K562 (cell line): ENCODE measurements at regions not wholly inside any gene's neighbourhood (a gene's known extent, or its start where the extent isn't known, plus 50 kb on each side); places are given as distances from the start of the nearest gene placed in this dataset.

Experiments
- ATAC-seq: fragments of 200-7000 bp; cut with Tn5 transposase; 3 replicates; pipeline ENCODE4 v1.9.1; 2020; ENCODE audit warnings: moderate library complexity
- BruUV-seq: library from RNA; stranded (reverse); fragments of 400-500 nt; replicated peaks from 2 replicates; lab custom pipeline; 2021; lab: Mats Ljungman, UMichigan
- CTCF ChIA-PET: fragments of 300-600 bp; formaldehyde crosslinking; extraction: SDS; loops from one replicate; lab custom pipeline; 2021; ENCODE audit warnings: low intra/inter-chr PET ratio; lab: Yijun Ruan, JAX
- POLR2A ChIA-PET: fragments of 300-600, 350-650 bp; sonication (Branson Sonifier 250); formaldehyde crosslinking; extraction: SDS; loops from one replicate; lab custom pipeline; 2021; ENCODE audit warnings: antibody characterized with exemption, inconsistent platforms; lab: Yijun Ruan, JAX
- DNase-seq, 4 experiments: peaks; one replicate each; pipeline versions ENCODE4 v3.0.0 to v3.0.0-alpha.2; 2011 to 2018; ENCODE audit warnings: low spot score in 3 of 4, mixed read lengths in 3 of 4; ENCODE audit errors: extremely low read depth in 1 of 4
- FAIRE-seq: peaks from 2 replicates; lab custom pipeline; 2011; peaks lifted over from hg19 to GRCh38; lab: Jason Lieb, UNC
- H2AFZ ChIP-seq: 2 replicates; pipeline ENCODE4 v1.6.0; 2011; ENCODE audit warnings: low read depth, low read length, control low read depth, inconsistent platforms
- H3K27ac ChIP-seq: fragments of 200-600 bp; 3 replicates; pipeline ENCODE4 v1.8.0; 2011; ENCODE audit warnings: low read depth, mild to moderate bottlenecking, control low read depth, inconsistent platforms, low read length, moderate library complexity, mixed read lengths; ENCODE audit errors: extremely low read depth
- H3K27me3 ChIP-seq, 2 experiments: fragments of 300-600 bp in 1 of 2; 2 replicates in 1 of 2; 3 replicates in 1 of 2; pipeline versions ENCODE4 v1.6.0 to v1.8.0; 2011; ENCODE audit warnings: inconsistent platforms in 2 of 2, low read length in 2 of 2, mild to moderate bottlenecking in 1 of 2, mixed read lengths in 1 of 2, moderate library complexity in 1 of 2; ENCODE audit not compliant: control insufficient read depth in 2 of 2, insufficient read depth in 2 of 2
- H3K36me3 ChIP-seq: fragments of 300-600 bp; 3 replicates; pipeline ENCODE4 v1.8.0; 2011; ENCODE audit warnings: mild to moderate bottlenecking, low read length, inconsistent platforms; ENCODE audit not compliant: control insufficient read depth, insufficient read depth
- H3K4me1 ChIP-seq, 2 experiments: fragments of 200-600 bp in 1 of 2; replicated peaks in 1 of 2; 2 replicates in 1 of 2; 3 replicates in 1 of 2; pipeline versions ENCODE4 v1.5.1 to v1.8.0; 2011; ENCODE audit warnings: inconsistent platforms in 2 of 2, low read length in 2 of 2, mild to moderate bottlenecking in 1 of 2, mixed read lengths in 1 of 2, moderate library complexity in 1 of 2; ENCODE audit not compliant: control insufficient read depth in 2 of 2, insufficient read depth in 2 of 2
- H3K4me2 ChIP-seq: 2 replicates; pipeline ENCODE4 v1.6.1; 2011; ENCODE audit warnings: low read length, control low read depth, inconsistent platforms, mixed read lengths; ENCODE audit not compliant: insufficient read depth
- H3K4me3 ChIP-seq: fragments of 200-600 bp; sonication (generic), shearing (Covaris generic); 2 replicates; pipeline ENCODE4 v1.5.1; 2016; ENCODE audit warnings: control low read depth, inconsistent platforms
- H3K79me2 ChIP-seq: fragments of 200-600 bp; 3 replicates; pipeline ENCODE4 v1.8.0; 2011; ENCODE audit warnings: low read length, inconsistent platforms; ENCODE audit not compliant: control insufficient read depth, insufficient read depth
- H3K9ac ChIP-seq, 2 experiments: 2 replicates each; pipeline versions ENCODE4 v1.6.0 to v1.6.1; 2011; ENCODE audit warnings: low read depth in 2 of 2, low read length in 2 of 2, control low read depth in 1 of 2, inconsistent platforms in 1 of 2, mild to moderate bottlenecking in 1 of 2, mixed read lengths in 1 of 2; ENCODE audit not compliant: insufficient read depth in 1 of 2
- H3K9me1 ChIP-seq: one replicate; pipeline ENCODE4 v1.6.0; 2011; ENCODE audit warnings: inconsistent platforms, mild to moderate bottlenecking, low read length, moderate library complexity; ENCODE audit not compliant: control insufficient read depth, insufficient read depth
- H3K9me3 ChIP-seq: replicated peaks from 2 replicates; pipeline ENCODE4 v1.5.1; 2011; ENCODE audit warnings: low read depth, low read length, inconsistent platforms; ENCODE audit not compliant: control insufficient read depth, insufficient read depth
- H4K20me1 ChIP-seq: replicated peaks from 2 replicates; pipeline ENCODE4 v1.6.1; 2011; ENCODE audit warnings: low read length, inconsistent platforms, mixed read lengths; ENCODE audit not compliant: control insufficient read depth, insufficient read depth
- EGR1 ChIP-seq: fragments of 450-650 bp; conservative IDR thresholded peaks from 2 replicates; pipeline ENCODE4 v1.6.1; 2017; ENCODE audit warnings: mild to moderate bottlenecking
- FUS ChIP-seq: fragments of 200-400 bp; formaldehyde crosslinking; optimal IDR thresholded peaks from 2 replicates; pipeline ENCODE3; 2017; ENCODE audit warnings: low read depth, low read length
- NCOA4 ChIP-seq: fragments of 450-650 bp; IDR thresholded peaks from 2 replicates; pipeline ENCODE4 v1.6.1; 2018; ENCODE audit warnings: mild to moderate bottlenecking; ENCODE audit not compliant: partially characterized antibody
- PHB2 ChIP-seq: fragments of 450-650 bp; IDR thresholded peaks from 2 replicates; pipeline ENCODE4 v1.6.1; 2017; ENCODE audit warnings: low read depth
- YY1 ChIP-seq, 3 experiments: IDR thresholded peaks; 2 replicates each; pipeline ENCODE4 v1.6.1; 2011; ENCODE audit warnings: low read length in 2 of 3, mild to moderate bottlenecking in 2 of 3, moderate library complexity in 2 of 3, borderline replicate concordance in 1 of 3, control low read depth in 1 of 3, low read depth in 1 of 3; ENCODE audit not compliant: insufficient read depth in 3 of 3, insufficient replicate concordance in 2 of 3, control insufficient read depth in 1 of 3, insufficient read length in 1 of 3; ENCODE audit errors: extremely low read depth in 1 of 3
- ZNF311 ChIP-seq: fragments of 250-450 bp; sonication (Bioruptor Pico); IDR thresholded peaks from 2 replicates; pipeline ENCODE4 v1.4.0; 2020; ENCODE audit warnings: mild to moderate bottlenecking, moderate library complexity
- ZNF316 ChIP-seq: fragments of 450-650 bp; IDR thresholded peaks from 2 replicates; pipeline ENCODE4 v1.6.1; 2016
- WGBS: fragments of 100-300 bp; shearing (Covaris generic); methylation state at CpG from one replicate; pipeline ENCODE4 v1.1.6; 2016; ENCODE audit warnings: low coverage, mixed read lengths; ENCODE audit not compliant: insufficient coverage; ENCODE audit errors: missing lambda C conversion rate; 5-methylcytosine and 5-hydroxymethylcytosine counted together
- in situ Hi-C: fragments of 300-500 bp; cut with MboI; formaldehyde crosslinking; loops from 4 replicates; pipeline ENCODE4 v1.15.0; 2018; ENCODE audit warnings: inconsistent platforms, mixed read lengths
- intact Hi-C: fragments of 100-400 bp; cut with micrococcal nuclease; formaldehyde crosslinking; loops from 2 replicates; pipeline ENCODE4 v1.14.2; 2022

- Histone ChIP-seq H2AFZ (no peak overlapping the region), H3K79me2 (no peaks in the 10 kb centered on the region), H3K9ac (no peak overlapping the region), H4K20me1 (no peaks in the 10 kb centered on the region), H3K4me1 (no peaks in the 10 kb centered on the region), H3K9me1 (no peaks in the 10 kb centered on the region), H3K27ac (no peak overlapping the region), H3K27me3 (no peaks in the 10 kb centered on the region), H3K4me2 (no peak overlapping the region), H3K9me3 (no peaks in the 10 kb centered on the region; the same call in 1 of the 2 replicates), H3K4me3 (no peak overlapping the region), H3K36me3 (no peaks in the 10 kb centered on the region)
- in situ Hi-C loops: no loop called here
- ChIA-PET POLR2A (no interaction called here), CTCF (no interaction called here)
- DNase-seq (no peak), ATAC-seq (no peak), FAIRE-seq (no peak)
- intact Hi-C loops: no loop called here
- 3% methylated on average over 4 of the region's 4 CpGs for WGBS
- BruUV-seq: no TSS peak
- TF ChIP-seq ZNF316 (0 out of 2 replicates have a peak, but pooled peaks have one; percentile 10), YY1 (IDR thresholded peaks at IDR 0.05; ENCODE audit: borderline replicate concordance in 1 of 3, control insufficient read depth in 1 of 3, extremely low read depth in 1 of 3, insufficient read depth in 3 of 3, insufficient read length in 1 of 3, insufficient replicate concordance in 2 of 3, low read depth in 1 of 3, low read length in 2 of 3) (no peak)
Observed at GRCh38 chr14:97993508-97994019, 1196.4 kb downstream of the VRK1 start.

- intact Hi-C loops (no loop called here), in situ Hi-C loops (no loop called here)
- Histone ChIP-seq H3K9me3 (no peaks in the 10 kb centered on the region; the same call in 1 of the 2 replicates), H3K4me1 (no peaks in the 10 kb centered on the region), H3K79me2 (no peaks in the 10 kb centered on the region), H3K27me3 (no peaks in the 10 kb centered on the region), H3K27ac (no peak overlapping the region), H4K20me1 (no peaks in the 10 kb centered on the region), H3K9me1 (no peaks in the 10 kb centered on the region), H2AFZ (no peak overlapping the region), H3K4me3 (no peak overlapping the region), H3K4me2 (no peak overlapping the region), H3K36me3 (no peaks in the 10 kb centered on the region), H3K9ac (no peak overlapping the region)
- BruUV-seq: no TSS peak
- WGBS: 5% methylated on average over 3 of the region's 5 CpGs
- POLR2A ChIA-PET: no interaction called here
- FAIRE-seq: no peak
- no peak for TF ChIP-seq PHB2
- TF ChIP-seq EGR1: no peak
- TF ChIP-seq ZNF311 (CRISPR knock-in tag): no peak
- no peak for TF ChIP-seq FUS
- no peak for TF ChIP-seq NCOA4
- DNase-seq: no peak
- ATAC-seq: no peak
- CTCF ChIA-PET: no interaction called here
Observed at GRCh38 chr14:97994020-97994531, 1196.9 kb downstream of the VRK1 start.
